Cardiac fibroblast (primary cell): ENCODE measurements at regions not wholly inside any gene's neighbourhood (a gene's known extent, or its start where the extent isn't known, plus 50 kb on each side); places are given as distances from the start of the nearest gene placed in this dataset.

Source experiments
- DNase-seq, 2 donors: peaks; one replicate each; pipeline versions ENCODE4 v3.0.0 to v3.0.0-alpha.2; 2010; ENCODE audit warnings: low read depth in 2 of 2
- H3K4me3 ChIP-seq, 2 donors: replicated peaks in 1 of 2; 1 replicate in 1 of 2; 2 replicates in 1 of 2; pipeline ENCODE4 v1.5.1; 2011; ENCODE audit warnings: low read depth in 2 of 2, low read length in 2 of 2, mild to moderate bottlenecking in 2 of 2, moderate library complexity in 1 of 2
- TF ChIP-seq, protein P1 (sequence below): IDR thresholded peaks from one replicate; pipeline ENCODE4 v1.5.1; 2011; ENCODE audit warnings: low read depth, mild to moderate bottlenecking, low read length, inconsistent platforms

DNA sequence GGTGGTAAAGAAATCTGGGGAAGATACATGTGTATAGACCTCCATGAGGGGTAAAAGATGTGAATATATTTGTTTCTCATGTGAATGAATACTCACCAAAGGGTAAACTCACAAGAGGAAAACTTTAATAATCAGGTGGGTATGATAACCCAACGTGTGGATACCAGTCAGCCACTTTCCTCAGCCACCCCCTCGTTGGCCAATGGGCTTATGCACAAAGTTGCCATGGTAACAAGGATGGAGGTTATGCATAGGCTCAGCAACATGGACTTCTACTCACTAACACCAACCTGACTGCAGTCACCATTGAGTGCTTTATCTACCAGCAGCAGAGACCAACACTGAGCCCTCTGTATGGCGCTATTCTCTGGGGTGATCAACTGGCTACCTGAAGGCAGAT, 424.4 kb downstream of the DUSP10 start:
- TF ChIP-seq, protein P1, sequence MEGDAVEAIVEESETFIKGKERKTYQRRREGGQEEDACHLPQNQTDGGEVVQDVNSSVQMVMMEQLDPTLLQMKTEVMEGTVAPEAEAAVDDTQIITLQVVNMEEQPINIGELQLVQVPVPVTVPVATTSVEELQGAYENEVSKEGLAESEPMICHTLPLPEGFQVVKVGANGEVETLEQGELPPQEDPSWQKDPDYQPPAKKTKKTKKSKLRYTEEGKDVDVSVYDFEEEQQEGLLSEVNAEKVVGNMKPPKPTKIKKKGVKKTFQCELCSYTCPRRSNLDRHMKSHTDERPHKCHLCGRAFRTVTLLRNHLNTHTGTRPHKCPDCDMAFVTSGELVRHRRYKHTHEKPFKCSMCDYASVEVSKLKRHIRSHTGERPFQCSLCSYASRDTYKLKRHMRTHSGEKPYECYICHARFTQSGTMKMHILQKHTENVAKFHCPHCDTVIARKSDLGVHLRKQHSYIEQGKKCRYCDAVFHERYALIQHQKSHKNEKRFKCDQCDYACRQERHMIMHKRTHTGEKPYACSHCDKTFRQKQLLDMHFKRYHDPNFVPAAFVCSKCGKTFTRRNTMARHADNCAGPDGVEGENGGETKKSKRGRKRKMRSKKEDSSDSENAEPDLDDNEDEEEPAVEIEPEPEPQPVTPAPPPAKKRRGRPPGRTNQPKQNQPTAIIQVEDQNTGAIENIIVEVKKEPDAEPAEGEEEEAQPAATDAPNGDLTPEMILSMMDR = no peak
- no peak overlapping the region for H3K4me3 ChIP-seq
- no peak for DNase-seq

DNA sequence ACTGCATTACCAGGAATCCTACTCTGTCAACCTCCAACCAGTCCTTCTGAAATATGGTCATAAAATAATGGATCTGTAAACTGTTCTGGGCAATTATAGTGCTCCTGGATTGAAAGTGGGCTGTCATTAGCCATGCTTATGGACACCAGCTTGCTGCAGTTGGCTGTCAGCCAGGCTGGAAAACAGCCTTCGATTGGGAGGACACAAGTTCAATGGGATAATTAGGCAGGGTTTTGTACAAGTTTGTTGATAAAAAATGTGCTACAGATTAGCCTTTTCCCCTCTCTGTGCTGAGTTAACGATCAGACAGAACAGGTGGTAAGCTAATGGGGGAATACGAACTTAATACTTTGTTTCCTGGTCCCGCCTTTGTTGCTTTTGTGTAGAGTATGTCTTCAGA, 413.9 kb downstream of the DUSP10 start:
- DNase-seq = peak in 1 of 2 donors; percentile 3
- no peak overlapping the region for H3K4me3 ChIP-seq
- TF ChIP-seq, protein P1 = no peak

DNA sequence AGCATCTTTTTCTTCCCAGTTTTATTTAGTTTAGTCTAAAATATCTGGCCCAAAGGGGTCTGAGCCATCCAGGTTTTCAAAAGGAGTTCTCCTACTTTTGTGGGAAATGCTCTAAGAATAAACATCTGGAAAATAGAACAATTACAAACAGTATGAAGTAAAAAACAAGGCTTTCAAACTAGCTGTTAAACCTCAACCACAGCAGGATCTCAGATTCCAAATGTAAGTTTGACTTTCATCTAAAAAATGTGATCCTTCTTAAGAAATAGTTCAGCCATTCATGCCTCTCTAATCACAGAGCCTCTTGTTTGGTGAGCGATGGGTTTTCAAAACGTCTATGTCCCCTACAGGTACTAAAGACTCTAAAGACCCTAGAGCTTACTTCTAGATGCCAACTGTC, 413.5 kb downstream of the DUSP10 start:
- H3K4me3 ChIP-seq = no peak overlapping the region
- no peak for DNase-seq
- TF ChIP-seq, protein P1 = no peak

DNA sequence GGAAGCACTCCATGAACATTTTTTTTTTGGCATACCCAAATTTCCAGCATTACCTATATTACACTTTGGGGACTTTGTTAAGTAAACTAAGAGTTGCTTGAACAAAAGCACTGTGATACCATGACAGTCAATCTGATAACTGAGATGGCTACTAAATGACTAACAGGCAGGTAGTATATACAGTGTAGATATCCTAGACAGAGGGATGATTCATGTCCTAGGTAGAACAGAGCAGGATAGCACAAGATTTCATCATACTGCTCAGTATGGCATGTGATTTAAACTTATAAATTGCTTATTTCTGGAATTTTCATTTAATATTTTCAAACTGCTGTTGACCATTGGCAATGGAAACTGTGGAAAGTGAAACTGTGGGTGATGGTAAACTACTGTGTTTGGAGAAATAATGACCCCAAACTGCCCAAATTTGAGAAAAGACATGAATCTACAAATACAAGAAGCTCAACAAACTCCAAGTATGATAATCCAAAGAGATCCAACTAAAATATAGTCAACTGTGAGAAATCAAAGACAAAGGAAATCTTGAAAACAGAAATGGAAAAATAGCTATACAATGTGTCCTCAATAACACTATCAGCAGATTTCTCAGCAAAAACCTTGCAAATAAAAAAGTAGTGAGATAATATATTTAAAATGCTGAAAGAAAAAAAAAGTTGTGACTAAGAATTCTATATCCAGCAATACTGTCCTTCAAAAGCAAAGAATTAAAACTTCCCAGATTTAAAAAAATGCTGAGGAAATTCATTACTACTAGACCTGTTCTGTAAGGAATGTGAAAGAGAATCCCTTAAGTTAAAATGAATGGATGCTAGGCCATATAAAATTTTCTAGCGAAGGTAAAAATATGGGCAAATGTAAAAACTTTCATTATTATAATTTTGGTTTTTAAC, 410.4 kb downstream of the DUSP10 start:
- TF ChIP-seq, protein P1 = no peak

DNA sequence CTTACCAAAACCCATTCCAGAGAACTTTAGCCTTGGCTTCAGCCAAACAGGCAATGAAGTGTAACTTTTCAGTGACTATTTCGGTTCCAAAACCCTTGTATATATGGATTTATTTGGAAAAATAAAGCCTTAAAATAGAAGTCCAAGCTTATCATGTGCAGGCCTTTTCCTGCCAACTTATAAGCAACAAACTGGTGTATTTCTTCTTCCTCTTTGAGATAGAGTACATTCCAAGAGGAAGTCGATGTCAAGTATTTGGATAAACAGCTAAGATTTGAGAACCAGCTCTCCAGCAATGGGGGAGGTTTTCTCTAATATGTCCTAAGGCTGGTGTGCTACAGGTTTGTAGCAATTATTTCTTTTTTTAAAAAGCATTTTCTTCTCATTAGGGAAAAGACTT, 407.8 kb downstream of the DUSP10 start:
- H3K4me3 ChIP-seq = no peak overlapping the region
- DNase-seq = peak in 1 of 2 donors; percentile 82
- TF ChIP-seq, protein P1 = no peak

More for the DNA sequence above, 410.4 kb downstream of the DUSP10 start:
- no peak overlapping the region for H3K4me3 ChIP-seq
- no peak for DNase-seq

DNA sequence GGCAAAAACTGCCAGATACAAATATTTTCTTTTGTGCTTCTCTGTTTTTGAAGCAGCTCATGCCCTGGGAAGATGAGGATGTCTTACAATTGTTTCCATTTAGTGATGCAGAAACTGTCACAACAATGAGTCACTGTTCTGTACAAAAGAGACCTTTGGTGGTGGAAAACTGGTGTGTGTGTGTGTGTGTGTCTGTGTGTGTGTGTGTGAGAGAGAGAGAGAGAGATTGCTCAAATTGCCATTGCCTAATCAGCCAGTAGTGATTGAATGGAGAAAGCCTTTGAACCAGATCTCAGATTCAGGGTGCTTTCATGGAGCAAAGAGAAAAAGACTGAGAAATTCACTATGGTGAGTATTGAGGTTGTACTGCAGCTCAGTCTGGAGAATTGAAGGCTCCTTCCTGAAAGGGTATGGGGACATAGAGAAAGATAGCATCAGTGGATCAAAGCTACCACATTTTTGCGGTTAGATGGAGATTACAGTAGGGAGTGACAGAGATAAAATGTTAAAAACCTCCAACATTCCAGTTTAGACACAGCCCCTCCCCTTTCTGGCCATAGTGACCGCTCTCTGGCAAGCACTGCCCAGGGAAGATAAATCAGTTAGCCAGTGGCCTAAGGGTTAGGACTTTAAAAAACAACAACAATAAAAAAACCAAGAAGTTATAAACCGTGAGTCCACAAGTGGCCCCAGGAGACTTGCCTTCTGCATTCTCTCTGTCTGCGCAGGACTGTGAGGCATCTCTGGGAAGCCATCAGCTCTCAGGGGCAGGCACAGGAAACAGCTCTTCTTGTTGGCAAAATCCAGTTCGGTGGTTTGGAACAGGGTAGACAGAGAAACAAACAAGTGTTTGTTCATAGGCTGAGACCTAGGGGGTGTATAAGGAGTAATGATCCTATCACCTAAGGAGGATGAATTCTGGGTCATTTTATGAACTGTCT, 406.5 kb downstream of the DUSP10 start:
- DNase-seq = peak; percentile 82 to 91
- TF ChIP-seq, protein P1 = no peak
- H3K4me3 ChIP-seq = no peak overlapping the region
